ENCODE measurements at regions not wholly inside any gene's neighbourhood (a gene's known extent, or its start where the extent isn't known, plus 50 kb on each side); places are given as distances from the start of the nearest gene placed in this dataset.

DNA sequence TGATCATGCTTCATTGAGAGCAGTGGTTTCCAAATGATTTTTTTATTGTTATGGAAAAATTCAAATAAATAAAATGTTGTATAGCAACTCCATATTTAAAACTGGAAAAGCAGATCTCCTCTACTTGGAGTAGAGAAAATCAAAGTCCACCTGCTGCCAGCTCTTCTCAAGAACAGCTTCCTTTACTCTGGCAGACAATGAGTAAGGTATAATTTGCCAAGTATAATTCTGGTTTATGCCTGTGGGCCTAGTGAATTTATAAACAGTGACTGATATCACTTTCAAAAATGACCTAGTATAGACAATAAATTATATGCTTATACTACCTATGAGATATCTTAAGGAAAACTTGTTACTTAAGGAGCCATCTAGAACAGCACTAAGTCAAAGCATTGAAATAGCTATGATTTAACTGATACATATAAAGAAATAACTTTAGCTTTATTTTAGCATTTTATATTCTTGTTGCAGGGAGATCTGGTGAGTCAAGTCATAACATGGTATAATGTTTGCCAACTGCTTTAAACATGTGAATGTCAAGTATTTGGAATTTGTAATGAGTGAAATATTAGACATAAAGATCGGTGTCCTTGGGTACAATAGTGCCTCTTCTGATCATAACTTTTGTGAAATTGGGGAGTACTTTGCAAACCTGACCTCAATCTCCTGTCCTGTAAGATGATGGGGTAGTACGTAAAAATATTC, 1389.1 kb upstream of the PIK3C3 start:
- Histone ChIP-seq H3K27ac (ENCODE audit: insufficient read depth, low read length, poor library complexity, severe bottlenecking) (no peak overlapping the region), H3K4me3 (ENCODE audit: insufficient read depth, low read depth, low read length, poor library complexity, severe bottlenecking) (no peak overlapping the region), H3K36me3 (ENCODE audit: control insufficient read depth, insufficient read depth, low read length) (no peaks in the 10 kb centered on the region), H3K9me3 (ENCODE audit: control insufficient read depth, low read length) (no peaks in the 10 kb centered on the region), H3K4me1 (ENCODE audit: control insufficient read depth, insufficient read depth, low read length, poor library complexity, severe bottlenecking) (no peaks in the 10 kb centered on the region), H3K27me3 (replicated peaks; ENCODE audit: control insufficient read depth, insufficient read depth, low read length, poor library complexity, severe bottlenecking) (no peaks in the 10 kb centered on the region)
- DNase-seq, result no peak

DNA sequence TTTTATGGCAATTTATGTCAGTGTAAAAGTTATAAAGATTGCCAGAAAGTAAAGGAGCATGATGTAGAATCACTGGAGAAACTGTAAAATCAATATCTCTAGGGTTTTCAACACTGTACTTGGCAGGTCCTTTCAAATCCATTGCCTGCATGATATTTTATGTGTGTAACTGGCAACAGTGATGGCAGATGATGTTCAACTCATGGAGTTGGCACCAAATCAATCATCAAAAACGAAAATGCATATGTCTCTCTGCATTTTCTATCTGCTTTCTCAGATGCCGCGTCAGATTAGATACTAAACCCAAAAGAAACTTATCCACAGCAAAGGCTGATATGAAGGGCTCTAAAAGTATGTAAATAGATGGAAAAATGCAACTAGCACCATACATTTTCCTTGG, 1395.5 kb upstream of the PIK3C3 start:
- Histone ChIP-seq H3K9me3 (ENCODE audit: control insufficient read depth, low read length) (no peaks in the 10 kb centered on the region), H3K27ac (ENCODE audit: insufficient read depth, low read length, poor library complexity, severe bottlenecking) (no peak overlapping the region), H3K27me3 (replicated peaks; ENCODE audit: control insufficient read depth, insufficient read depth, low read length, poor library complexity, severe bottlenecking) (no peaks in the 10 kb centered on the region), H3K4me1 (ENCODE audit: control insufficient read depth, insufficient read depth, low read length, poor library complexity, severe bottlenecking) (no peaks in the 10 kb centered on the region), H3K36me3 (ENCODE audit: control insufficient read depth, insufficient read depth, low read length) (no peaks in the 10 kb centered on the region), H3K4me3 (ENCODE audit: insufficient read depth, low read depth, low read length, poor library complexity, severe bottlenecking) (no peak overlapping the region)
- DNase-seq, result no peak

GRCh38 chr18:40558706-40559392, 1396.2 kb upstream of the PIK3C3 start:
- Histone ChIP-seq H3K4me3 (ENCODE audit: insufficient read depth, low read depth, low read length, poor library complexity, severe bottlenecking) (no peak overlapping the region), H3K4me1 (ENCODE audit: control insufficient read depth, insufficient read depth, low read length, poor library complexity, severe bottlenecking) (no peaks in the 10 kb centered on the region), H3K27ac (ENCODE audit: insufficient read depth, low read length, poor library complexity, severe bottlenecking) (no peak overlapping the region), H3K36me3 (ENCODE audit: control insufficient read depth, insufficient read depth, low read length) (no peaks in the 10 kb centered on the region), H3K27me3 (replicated peaks; ENCODE audit: control insufficient read depth, insufficient read depth, low read length, poor library complexity, severe bottlenecking) (no peaks in the 10 kb centered on the region), H3K9me3 (ENCODE audit: control insufficient read depth, low read length) (no peaks in the 10 kb centered on the region)
- DNase-seq, result no peak

GRCh38 chr18:40555914-40556313, 1399.1 kb upstream of the PIK3C3 start:
- no peaks in the 10 kb centered on the region for H3K36me3 ChIP-seq (ENCODE audit: control insufficient read depth, insufficient read depth, low read length)
- DNase-seq, result no peak
- H3K4me1 ChIP-seq (ENCODE audit: control insufficient read depth, insufficient read depth, low read length, poor library complexity, severe bottlenecking), result no peaks in the 10 kb centered on the region
- no peaks in the 10 kb centered on the region for H3K9me3 ChIP-seq (ENCODE audit: control insufficient read depth, low read length)
- H3K27me3 ChIP-seq (replicated peaks; ENCODE audit: control insufficient read depth, insufficient read depth, low read length, poor library complexity, severe bottlenecking), result no peaks in the 10 kb centered on the region
- no peak overlapping the region for H3K27ac ChIP-seq (ENCODE audit: insufficient read depth, low read length, poor library complexity, severe bottlenecking)
- H3K4me3 ChIP-seq (ENCODE audit: insufficient read depth, low read depth, low read length, poor library complexity, severe bottlenecking), result no peak overlapping the region

DNA sequence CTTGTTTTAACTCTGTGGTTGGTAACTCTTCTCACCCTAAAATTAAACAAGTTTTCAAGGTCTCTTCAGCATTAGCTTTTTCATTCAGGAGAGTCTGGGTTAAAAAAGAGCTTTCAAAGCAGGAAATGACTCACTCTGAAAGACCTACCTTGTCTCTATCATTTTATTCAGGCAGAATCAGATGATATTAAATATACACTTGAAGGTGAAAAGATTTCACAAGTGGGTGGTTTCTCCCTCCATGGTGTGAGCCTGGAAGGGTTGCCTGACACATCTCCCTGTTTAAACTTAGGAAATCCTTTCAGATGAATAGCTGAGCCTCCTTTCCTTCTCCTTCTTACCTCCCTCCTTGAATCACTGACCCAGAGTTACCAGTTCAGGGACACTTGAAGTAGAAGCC, 1402.0 kb upstream of the PIK3C3 start:
- Histone ChIP-seq H3K27me3 (replicated peaks; ENCODE audit: control insufficient read depth, insufficient read depth, low read length, poor library complexity, severe bottlenecking) (no peaks in the 10 kb centered on the region), H3K4me1 (ENCODE audit: control insufficient read depth, insufficient read depth, low read length, poor library complexity, severe bottlenecking) (no peaks in the 10 kb centered on the region), H3K4me3 (ENCODE audit: insufficient read depth, low read depth, low read length, poor library complexity, severe bottlenecking) (no peak overlapping the region), H3K27ac (ENCODE audit: insufficient read depth, low read length, poor library complexity, severe bottlenecking) (no peak overlapping the region), H3K9me3 (ENCODE audit: control insufficient read depth, low read length) (no peaks in the 10 kb centered on the region), H3K36me3 (ENCODE audit: control insufficient read depth, insufficient read depth, low read length) (no peaks in the 10 kb centered on the region)
- DNase-seq, result no peak

DNA sequence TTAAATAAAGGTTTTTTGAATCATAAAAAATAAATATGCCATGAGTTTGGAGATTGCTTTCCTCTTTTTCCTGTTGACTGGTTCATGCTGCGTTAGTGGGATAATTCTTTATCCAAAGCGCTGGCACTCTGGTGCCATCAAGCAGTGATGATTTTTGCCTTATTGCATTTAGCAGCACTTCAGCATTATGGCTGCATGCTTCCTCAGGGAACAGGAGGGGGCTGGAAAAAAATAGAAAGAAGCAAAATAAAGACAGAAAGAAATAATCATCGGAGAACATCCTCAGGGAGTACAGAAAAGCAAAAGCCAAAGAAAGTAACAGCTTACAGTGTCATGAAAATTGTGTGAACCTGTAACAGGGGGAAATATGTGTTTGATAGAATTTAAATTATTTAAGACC, 1408.2 kb upstream of the PIK3C3 start:
- Histone ChIP-seq H3K27me3 (replicated peaks; ENCODE audit: control insufficient read depth, insufficient read depth, low read length, poor library complexity, severe bottlenecking) (no peaks in the 10 kb centered on the region), H3K4me3 (ENCODE audit: insufficient read depth, low read depth, low read length, poor library complexity, severe bottlenecking) (no peak overlapping the region), H3K27ac (ENCODE audit: insufficient read depth, low read length, poor library complexity, severe bottlenecking) (no peak overlapping the region), H3K36me3 (ENCODE audit: control insufficient read depth, insufficient read depth, low read length) (no peaks in the 10 kb centered on the region), H3K9me3 (ENCODE audit: control insufficient read depth, low read length) (no peaks in the 10 kb centered on the region), H3K4me1 (ENCODE audit: control insufficient read depth, insufficient read depth, low read length, poor library complexity, severe bottlenecking) (no peaks in the 10 kb centered on the region)
- DNase-seq, result no peak

GRCh38 chr18:40534723-40535122, 1420.3 kb upstream of the PIK3C3 start:
- no peak for DNase-seq
- Histone ChIP-seq H3K4me1 (ENCODE audit: control insufficient read depth, insufficient read depth, low read length, poor library complexity, severe bottlenecking) (no peaks in the 10 kb centered on the region), H3K9me3 (ENCODE audit: control insufficient read depth, low read length) (no peaks in the 10 kb centered on the region), H3K4me3 (ENCODE audit: insufficient read depth, low read depth, low read length, poor library complexity, severe bottlenecking) (no peak overlapping the region), H3K27me3 (replicated peaks; ENCODE audit: control insufficient read depth, insufficient read depth, low read length, poor library complexity, severe bottlenecking) (no peaks in the 10 kb centered on the region), H3K27ac (ENCODE audit: insufficient read depth, low read length, poor library complexity, severe bottlenecking) (no peak overlapping the region), H3K36me3 (ENCODE audit: control insufficient read depth, insufficient read depth, low read length) (no peaks in the 10 kb centered on the region)

DNA sequence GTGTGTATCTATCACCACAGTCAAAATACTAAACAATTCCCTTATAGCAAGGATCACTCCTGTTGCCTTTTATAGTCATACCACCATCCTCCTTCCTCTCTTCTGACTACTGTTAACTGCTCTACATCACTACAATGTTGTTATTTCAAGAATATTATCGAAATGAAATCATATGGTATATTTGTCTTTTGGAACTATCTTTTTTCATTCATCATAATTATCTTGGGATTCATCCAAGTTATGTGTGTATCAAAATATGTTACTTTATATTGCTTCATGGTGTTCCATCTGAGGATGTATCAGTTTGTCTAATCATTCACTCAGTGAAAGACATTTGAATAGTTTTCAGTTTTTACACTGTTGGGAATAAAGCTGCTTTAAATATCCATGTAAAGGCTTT, 1423.0 kb upstream of the PIK3C3 start:
- DNase-seq, result no peak
- H3K4me1 ChIP-seq (ENCODE audit: control insufficient read depth, insufficient read depth, low read length, poor library complexity, severe bottlenecking), result no peaks in the 10 kb centered on the region
- H3K36me3 ChIP-seq (ENCODE audit: control insufficient read depth, insufficient read depth, low read length), result no peaks in the 10 kb centered on the region
- H3K4me3 ChIP-seq (ENCODE audit: insufficient read depth, low read depth, low read length, poor library complexity, severe bottlenecking), result no peak overlapping the region
- H3K27ac ChIP-seq (ENCODE audit: insufficient read depth, low read length, poor library complexity, severe bottlenecking), result no peak overlapping the region
- no peaks in the 10 kb centered on the region for H3K9me3 ChIP-seq (ENCODE audit: control insufficient read depth, low read length)
- H3K27me3 ChIP-seq (replicated peaks; ENCODE audit: control insufficient read depth, insufficient read depth, low read length, poor library complexity, severe bottlenecking), result no peaks in the 10 kb centered on the region

GRCh38 chr18:40531051-40531450, 1424.0 kb upstream of the PIK3C3 start:
- Histone ChIP-seq H3K4me3 (ENCODE audit: insufficient read depth, low read depth, low read length, poor library complexity, severe bottlenecking) (no peak overlapping the region), H3K27ac (ENCODE audit: insufficient read depth, low read length, poor library complexity, severe bottlenecking) (no peak overlapping the region), H3K9me3 (ENCODE audit: control insufficient read depth, low read length) (no peaks in the 10 kb centered on the region), H3K36me3 (ENCODE audit: control insufficient read depth, insufficient read depth, low read length) (no peaks in the 10 kb centered on the region), H3K4me1 (ENCODE audit: control insufficient read depth, insufficient read depth, low read length, poor library complexity, severe bottlenecking) (no peaks in the 10 kb centered on the region), H3K27me3 (replicated peaks; ENCODE audit: control insufficient read depth, insufficient read depth, low read length, poor library complexity, severe bottlenecking) (no peaks in the 10 kb centered on the region)
- DNase-seq, result no peak

- Histone ChIP-seq H3K27ac (ENCODE audit: insufficient read depth, low read length, poor library complexity, severe bottlenecking) (no peak overlapping the region), H3K36me3 (ENCODE audit: control insufficient read depth, insufficient read depth, low read length) (no peaks in the 10 kb centered on the region), H3K9me3 (ENCODE audit: control insufficient read depth, low read length) (no peaks in the 10 kb centered on the region), H3K27me3 (replicated peaks; ENCODE audit: control insufficient read depth, insufficient read depth, low read length, poor library complexity, severe bottlenecking) (no peaks in the 10 kb centered on the region), H3K4me1 (ENCODE audit: control insufficient read depth, insufficient read depth, low read length, poor library complexity, severe bottlenecking) (no peaks in the 10 kb centered on the region), H3K4me3 (ENCODE audit: insufficient read depth, low read depth, low read length, poor library complexity, severe bottlenecking) (no peak overlapping the region)
- no peak for DNase-seq
Measured at GRCh38 chr18:40529478-40529877, 1425.6 kb upstream of the PIK3C3 start.

All from effector memory CD4-positive, alpha-beta T cell (primary cell).